GM19238 (cell line): ENCODE measurements at regions not wholly inside any gene's neighbourhood (a gene's known extent, or its start where the extent isn't known, plus 50 kb on each side); places are given as distances from the start of the nearest gene placed in this dataset.

Source experiments
- DNase-seq: peaks from one replicate; pipeline ENCODE4 v3.0.0; 2011; ENCODE audit warnings: low spot score; ENCODE audit not compliant: insufficient read length

GRCh38 chr9:71202931-71203330 lies 81.5 kb upstream of the TRPM3 start:
- DNase-seq, result no peak

- no peak for DNase-seq
These were observed 70.3 kb upstream of the TRPM3 start for GRCh38 chr9:71191708-71192107.

GRCh38 chr9:71183251-71183650 lies 61.8 kb upstream of the TRPM3 start:
- DNase-seq, result no peak

GRCh38 chr9:71179183-71179582 lies 57.8 kb upstream of the TRPM3 start:
- no peak for DNase-seq

GRCh38 chr9:71177901-71178300 lies 56.5 kb upstream of the TRPM3 start:
- DNase-seq, result no peak

- DNase-seq, result no peak
These were observed 50.1 kb upstream of the TRPM3 start for GRCh38 chr9:71171517-71171916.
